ENCODE measurements at regions not wholly inside any gene's neighbourhood (a gene's known extent, or its start where the extent isn't known, plus 50 kb on each side); places are given as distances from the start of the nearest gene placed in this dataset.
"Not testable (repeated sequence)": the region's sequence is repeated elsewhere in the genome, so short reads cannot be mapped to it uniquely, and the experiment has no call there.

DNA sequence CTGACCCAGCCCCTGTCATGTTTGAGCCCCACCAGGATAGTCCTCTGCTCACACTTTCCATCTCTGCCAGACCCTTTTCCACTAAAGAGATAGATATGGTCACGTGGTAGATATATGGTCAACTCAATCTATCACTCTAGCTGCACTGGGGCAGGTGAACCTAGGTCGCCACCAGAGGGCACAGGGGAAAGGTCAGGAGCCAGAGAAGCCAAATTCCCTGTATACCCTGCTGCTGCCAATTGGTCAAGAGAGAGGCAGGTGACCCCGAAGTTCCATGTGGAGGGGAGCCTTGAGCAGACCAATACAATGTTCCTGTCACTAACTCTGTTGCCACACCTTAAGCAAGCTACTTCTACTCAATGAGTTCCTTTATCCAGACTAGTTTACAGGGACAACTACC is 101.1 kb upstream of the GALNT18 start:
- in situ Hi-C loops (cut with MboI; ENCODE audit: low sequenced_read_pairs): no loop called here

DNA sequence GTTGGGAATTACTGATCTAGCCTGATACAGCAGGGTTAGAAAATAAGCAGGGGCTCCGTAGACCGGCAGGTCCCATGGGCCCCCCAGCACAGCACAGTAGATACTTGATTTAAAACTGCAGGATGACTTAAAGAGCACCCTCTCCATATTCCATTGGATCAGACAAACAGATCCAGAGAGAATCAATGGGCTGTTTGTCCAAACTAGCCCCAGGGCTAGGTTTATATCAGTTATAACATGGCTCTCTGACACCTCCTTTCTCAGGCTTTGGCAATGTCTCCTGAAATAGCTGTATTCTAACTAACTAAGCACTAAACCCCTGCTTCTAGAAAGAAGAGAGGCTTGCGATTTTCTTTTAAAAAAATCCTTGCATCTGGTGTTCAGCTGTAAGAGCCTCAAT is 100.4 kb upstream of the GALNT18 start:
- in situ Hi-C loops (cut with MboI; ENCODE audit: low sequenced_read_pairs): no loop called here

- in situ Hi-C loops (cut with MboI; ENCODE audit: low sequenced_read_pairs): no loop called here
Observed at GRCh38 chr11:11718511-11718910, 96.7 kb upstream of the GALNT18 start.

- in situ Hi-C loops (cut with MboI; ENCODE audit: low sequenced_read_pairs): no loop called here
Observed at GRCh38 chr11:11717064-11717725, 95.4 kb upstream of the GALNT18 start.

GRCh38 chr11:11715075-11715474 is 93.3 kb upstream of the GALNT18 start:
- in situ Hi-C loops (cut with MboI; ENCODE audit: low sequenced_read_pairs): not testable (repeated sequence)

DNA sequence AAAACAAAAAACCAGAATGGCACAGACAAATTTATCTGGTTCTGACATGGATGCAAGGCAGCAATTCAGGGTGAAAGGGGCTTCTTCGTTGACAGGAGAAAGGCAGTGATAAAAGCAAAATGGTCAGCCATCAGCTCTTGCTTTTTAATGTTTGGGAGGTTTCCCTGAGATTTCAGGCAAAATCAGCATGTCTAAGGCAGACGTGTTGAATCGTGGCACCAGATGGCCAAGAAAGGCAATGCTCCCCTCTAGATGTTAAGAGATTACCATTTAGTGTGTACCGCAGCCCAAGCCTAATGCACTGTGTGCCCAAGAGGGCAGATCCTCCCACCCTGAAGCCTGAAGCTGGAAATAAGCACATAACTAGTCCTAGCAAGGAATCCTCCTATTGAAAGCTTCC is 88.8 kb upstream of the GALNT18 start:
- in situ Hi-C loops (cut with MboI; ENCODE audit: low sequenced_read_pairs): no loop called here

DNA sequence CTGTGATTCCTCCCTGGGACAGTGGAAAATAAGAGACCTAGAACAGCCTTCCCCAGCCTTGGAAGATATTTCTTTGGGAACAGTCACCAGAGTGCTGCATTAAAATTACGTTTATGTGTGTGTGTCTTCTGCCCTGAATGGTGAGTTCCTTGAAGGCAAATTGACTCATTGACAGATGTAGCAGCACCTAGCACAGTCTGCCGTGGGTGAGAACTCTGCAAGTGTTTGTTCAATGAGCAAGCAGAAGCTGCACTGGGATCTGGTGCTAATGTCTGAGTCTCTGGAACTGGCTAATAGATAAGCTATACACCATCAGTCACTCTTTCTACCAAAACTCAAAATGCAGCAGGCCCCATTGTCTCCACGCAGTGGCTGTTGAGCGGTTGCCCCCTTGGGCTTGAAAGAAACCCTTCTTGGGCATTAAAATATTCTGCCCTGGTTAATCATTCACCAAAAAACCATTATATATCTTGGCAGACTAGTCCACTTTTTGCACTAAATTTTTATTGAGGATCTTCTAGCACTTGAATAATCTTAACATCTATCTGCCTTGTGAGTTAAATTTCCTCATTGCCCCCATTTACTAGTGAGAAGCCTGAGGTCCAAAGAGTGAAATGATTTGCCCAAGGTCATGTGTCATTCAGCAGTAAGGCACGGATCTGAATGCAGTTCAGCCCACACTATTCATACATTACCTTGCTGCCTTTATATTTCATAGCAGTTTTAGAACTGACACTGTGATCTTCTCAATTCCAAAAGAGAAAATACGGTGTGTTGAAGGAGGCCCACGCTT is 87.8 kb upstream of the GALNT18 start:
- in situ Hi-C loops (cut with MboI; ENCODE audit: low sequenced_read_pairs): no loop called here

- in situ Hi-C loops (cut with MboI; ENCODE audit: low sequenced_read_pairs): no loop called here
Observed at GRCh38 chr11:11708256-11708655, 86.5 kb upstream of the GALNT18 start.

DNA sequence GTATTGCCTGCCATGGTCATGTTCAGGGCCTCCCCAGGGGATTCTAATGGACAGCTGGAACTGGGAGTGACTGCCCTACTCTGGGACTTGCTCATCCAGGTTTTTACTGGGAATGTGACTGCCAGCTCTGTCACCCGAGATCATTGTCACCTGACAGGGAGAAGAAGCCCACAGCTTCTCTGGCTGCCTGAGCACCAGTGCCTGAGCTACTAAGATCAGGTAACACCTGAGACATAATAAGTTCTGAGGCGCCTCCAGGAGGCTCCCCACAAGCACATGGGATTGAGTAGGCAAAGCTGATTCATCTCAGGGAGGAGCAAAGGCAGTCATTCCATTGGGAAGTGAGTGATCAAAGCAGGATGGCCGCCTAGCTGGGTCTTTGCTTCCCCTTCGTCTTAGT is 84.2 kb upstream of the GALNT18 start:
- in situ Hi-C loops (cut with MboI; ENCODE audit: low sequenced_read_pairs): no loop called here

DNA sequence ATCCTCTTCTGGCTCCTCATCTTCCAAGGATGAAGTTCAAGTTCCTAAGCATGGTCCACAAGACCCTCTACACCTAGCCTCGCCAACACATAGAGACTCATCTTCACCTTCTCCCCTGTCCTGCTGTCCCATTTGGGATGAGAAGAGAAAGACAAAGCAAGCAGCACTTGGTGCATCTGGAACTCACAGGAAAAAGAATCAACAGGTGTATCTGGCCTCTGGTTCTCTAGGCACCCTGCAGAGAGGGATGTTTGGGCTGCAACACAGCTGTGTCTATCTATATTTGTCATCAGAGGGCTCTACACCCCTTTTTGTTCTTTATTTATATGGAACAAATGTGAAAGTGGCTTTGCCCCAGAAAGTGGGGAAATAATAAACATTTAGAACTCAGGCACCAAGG is 82.1 kb upstream of the GALNT18 start:
- in situ Hi-C loops (cut with MboI; ENCODE audit: low sequenced_read_pairs): no loop called here

GRCh38 chr11:11701070-11701469 is 79.3 kb upstream of the GALNT18 start:
- in situ Hi-C loops (cut with MboI; ENCODE audit: low sequenced_read_pairs): no loop called here

- in situ Hi-C loops (cut with MboI; ENCODE audit: low sequenced_read_pairs): no loop called here
Observed at GRCh38 chr11:11697796-11698195, 76.0 kb upstream of the GALNT18 start.

DNA sequence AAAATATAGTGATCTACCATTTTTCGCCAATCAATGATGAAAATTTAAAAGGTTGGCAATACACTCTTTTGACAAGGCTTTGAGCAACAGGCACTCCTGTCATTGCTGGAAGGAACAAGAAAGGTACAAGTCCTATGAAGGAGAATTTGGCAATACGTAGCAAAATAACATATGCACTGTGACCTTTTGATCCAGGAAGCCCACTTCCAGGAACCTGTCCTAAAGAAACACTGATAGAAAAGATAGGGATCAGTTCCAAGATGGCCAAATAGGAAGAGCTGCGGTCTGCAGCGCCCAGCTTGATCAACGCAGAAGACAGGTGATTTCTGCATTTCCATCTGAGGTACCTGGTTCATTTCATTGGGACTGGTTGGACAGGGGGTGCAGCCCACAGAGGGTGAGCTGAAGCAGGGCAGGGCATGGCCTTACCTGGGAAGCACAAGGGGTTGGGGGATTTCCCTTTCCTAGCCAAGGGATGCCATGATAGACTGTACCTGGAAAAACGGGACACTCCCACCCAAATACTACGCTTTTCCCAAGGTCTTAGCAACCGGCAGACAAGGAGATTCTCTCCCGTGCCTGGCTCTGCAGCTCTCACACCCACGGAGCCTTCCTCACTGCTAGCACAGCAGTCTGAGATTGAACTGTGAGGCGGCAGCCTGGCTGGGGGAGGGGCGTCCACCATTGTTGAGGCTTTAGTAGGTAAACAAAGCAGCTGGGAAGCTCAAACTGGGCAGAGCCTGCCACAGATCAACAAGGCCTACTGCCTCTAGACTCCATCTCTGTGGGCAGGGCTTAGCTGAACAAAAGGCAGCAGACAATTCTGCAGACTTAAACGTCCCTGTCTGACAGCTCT is 69.7 kb upstream of the GALNT18 start:
- in situ Hi-C loops (cut with MboI; ENCODE audit: low sequenced_read_pairs): no loop called here

GRCh38 chr11:11681536-11681935 is 59.7 kb upstream of the GALNT18 start:
- in situ Hi-C loops (cut with MboI; ENCODE audit: low sequenced_read_pairs): no loop called here

GRCh38 chr11:11677672-11678356 is 56.0 kb upstream of the GALNT18 start:
- in situ Hi-C loops (cut with MboI; ENCODE audit: low sequenced_read_pairs): no loop called here

- in situ Hi-C loops (cut with MboI; ENCODE audit: low sequenced_read_pairs): no loop called here
Observed at GRCh38 chr11:11675671-11676181, 53.9 kb upstream of the GALNT18 start.

- in situ Hi-C loops (cut with MboI; ENCODE audit: low sequenced_read_pairs): no loop called here
Observed at GRCh38 chr11:11672789-11673188, 51.0 kb upstream of the GALNT18 start.

DNA sequence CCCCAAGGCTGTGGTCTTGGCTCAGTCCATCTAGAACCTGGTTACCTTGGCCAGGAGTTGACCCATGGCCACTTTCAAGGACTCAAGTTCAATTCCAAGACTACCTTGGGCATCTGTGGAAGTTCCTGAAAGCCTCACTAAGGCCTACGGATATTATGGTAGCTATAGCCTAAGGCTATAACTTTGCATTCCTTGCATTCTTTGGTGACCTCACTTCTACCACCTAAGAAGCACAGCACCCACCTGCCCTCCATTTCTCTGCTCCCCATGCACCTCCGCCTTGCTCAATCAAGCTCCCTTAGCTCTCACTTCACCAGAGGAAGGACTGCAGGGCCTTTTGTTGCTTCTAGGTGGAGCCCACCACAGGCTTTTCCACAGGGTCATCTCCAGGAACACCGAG is 50.3 kb upstream of the GALNT18 start:
- in situ Hi-C loops (cut with MboI; ENCODE audit: low sequenced_read_pairs): no loop called here
